Endothelial cell of umbilical vein (primary cell): ENCODE measurements at regions not wholly inside any gene's neighbourhood (a gene's known extent, or its start where the extent isn't known, plus 50 kb on each side); places are given as distances from the start of the nearest gene placed in this dataset.

Source experiments
- BruUV-seq: library from RNA; stranded (reverse); fragments of 400-500 nt; replicated peaks from 2 replicates; lab custom pipeline; 2021; lab: Mats Ljungman, UMichigan
- CTCF ChIA-PET: fragments of 300-600, 350-600 bp; sonication (Branson Sonifier 250); formaldehyde crosslinking; loops from one replicate; lab custom pipeline; 2021; ENCODE audit warnings: antibody characterized with exemption, inconsistent platforms; lab: Charles Lee
- POLR2A ChIA-PET: fragments of 300-600, 350-600 bp; sonication (Branson Sonifier 250); formaldehyde crosslinking; loops from one replicate; lab custom pipeline; 2021; ENCODE audit warnings: antibody characterized with exemption, inconsistent platforms; lab: Charles Lee
- DNase-seq: peaks from one replicate; pipeline ENCODE4 v3.0.0-alpha.2; 2011; ENCODE audit warnings: low read depth, low spot score
- FAIRE-seq: peaks from 2 replicates; lab custom pipeline; 2011; peaks lifted over from hg19 to GRCh38; lab: Jason Lieb, UNC
- H2AFZ ChIP-seq: 2 replicates; pipeline ENCODE4 v1.6.0; 2012; ENCODE audit warnings: low read depth, low read length, control low read depth, inconsistent platforms
- H3K27ac ChIP-seq: 2 replicates; pipeline ENCODE4 v1.5.1; 2011; ENCODE audit warnings: low read depth, mild to moderate bottlenecking, control low read depth, low read length, moderate library complexity; ENCODE audit not compliant: insufficient read depth
- H3K27me3 ChIP-seq, 2 experiments: 2 replicates each; pipeline versions ENCODE4 v1.6.0 to v1.6.1; 2011; ENCODE audit warnings: low read length in 2 of 2, mixed read lengths in 1 of 2; ENCODE audit not compliant: control insufficient read depth in 2 of 2, insufficient read depth in 2 of 2
- H3K36me3 ChIP-seq, 2 experiments: 2 replicates in 1 of 2; 3 replicates in 1 of 2; pipeline ENCODE4 v1.5.1; 2011; ENCODE audit warnings: low read length in 2 of 2, mild to moderate bottlenecking in 1 of 2, moderate library complexity in 1 of 2; ENCODE audit not compliant: control insufficient read depth in 2 of 2, insufficient read depth in 2 of 2; ENCODE audit errors: extremely low read depth in 1 of 2
- H3K4me1 ChIP-seq: 3 replicates; pipeline ENCODE4 v1.5.1; 2011; ENCODE audit warnings: mild to moderate bottlenecking, low read length; ENCODE audit not compliant: control insufficient read depth, insufficient read depth; ENCODE audit errors: extremely low read depth
- H3K4me2 ChIP-seq: 2 replicates; pipeline ENCODE4 v1.6.1; 2011; ENCODE audit warnings: low read length, control low read depth, mixed read lengths; ENCODE audit not compliant: insufficient read depth
- H3K4me3 ChIP-seq, 3 experiments: fragments of 200-600 bp in 1 of 3; sonication (generic), shearing (Covaris generic) in 1 of 3; replicated peaks in 1 of 3; 2 replicates each; pipeline ENCODE4 v1.5.1; 2011 to 2016; ENCODE audit warnings: control low read depth in 3 of 3, low read length in 3 of 3, mild to moderate bottlenecking in 2 of 3, inconsistent platforms in 1 of 3, low read depth in 1 of 3, moderate library complexity in 1 of 3; ENCODE audit not compliant: insufficient read depth in 1 of 3
- H3K79me2 ChIP-seq: 2 replicates; pipeline ENCODE4 v1.6.0; 2012; ENCODE audit warnings: low read length, inconsistent platforms; ENCODE audit not compliant: control insufficient read depth, insufficient read depth
- H3K9ac ChIP-seq: replicated peaks from 2 replicates; pipeline ENCODE3; 2011; ENCODE audit warnings: low read length, control low read depth; ENCODE audit not compliant: insufficient read depth; ENCODE audit errors: extremely low read depth
- H3K9me1 ChIP-seq: replicated peaks from 3 replicates; pipeline ENCODE4 v1.6.0; 2011; ENCODE audit warnings: mild to moderate bottlenecking, low read length; ENCODE audit not compliant: control insufficient read depth, insufficient read depth; ENCODE audit errors: extremely low read depth
- H3K9me3 ChIP-seq: replicated peaks from 2 replicates; pipeline ENCODE4 v1.5.1; 2012; ENCODE audit warnings: low read length, inconsistent platforms; ENCODE audit not compliant: control insufficient read depth, insufficient read depth
- H4K20me1 ChIP-seq: replicated peaks from 2 replicates; pipeline ENCODE3; 2011; ENCODE audit warnings: mild to moderate bottlenecking, low read length; ENCODE audit not compliant: control insufficient read depth, insufficient read depth; ENCODE audit errors: extremely low read depth
- CTCF ChIP-seq, 2 donors: IDR thresholded peaks; 1 replicate in 1 of 2; 2 replicates in 1 of 2; pipeline ENCODE4 v1.5.1; 2011; ENCODE audit warnings: low read length in 2 of 2, mild to moderate bottlenecking in 2 of 2, moderate library complexity in 2 of 2, control low read depth in 1 of 2, inconsistent platforms in 1 of 2, low read depth in 1 of 2; ENCODE audit not compliant: insufficient read depth in 1 of 2; ENCODE audit errors: extremely low read depth in 1 of 2
- EZH2 ChIP-seq: IDR thresholded peaks from 2 replicates; pipeline ENCODE4 v1.6.1; 2012; ENCODE audit warnings: borderline replicate concordance, low read depth, mild to moderate bottlenecking, moderate library complexity, low read length, inconsistent platforms; ENCODE audit not compliant: severe bottlenecking
- FOS ChIP-seq: IDR thresholded peaks from 2 replicates; pipeline ENCODE4 v1.6.1; 2011; ENCODE audit warnings: mild to moderate bottlenecking, low read length, moderate library complexity, borderline replicate concordance; ENCODE audit not compliant: insufficient read depth
- GATA2 ChIP-seq: IDR thresholded peaks from 2 replicates; pipeline ENCODE4 v1.7.0; 2011; ENCODE audit warnings: low read depth, mild to moderate bottlenecking, moderate library complexity, mixed read lengths, low read length; ENCODE audit not compliant: insufficient read length, insufficient read depth
- JUN ChIP-seq: IDR thresholded peaks from 2 replicates; pipeline ENCODE4 v1.6.1; 2011; ENCODE audit warnings: borderline replicate concordance, low read depth; ENCODE audit not compliant: insufficient read length, insufficient read depth
- MAX ChIP-seq: IDR thresholded peaks from 2 replicates; pipeline ENCODE4 v1.6.1; 2011; ENCODE audit not compliant: insufficient read depth, insufficient read length
- MYC ChIP-seq: IDR thresholded peaks from one replicate; pipeline ENCODE4 v1.6.1; 2011; ENCODE audit warnings: mild to moderate bottlenecking, low read depth, low read length
- POLR2A ChIP-seq: IDR thresholded peaks from 2 replicates; pipeline ENCODE4 v1.6.1; 2012; ENCODE audit warnings: low read depth, mild to moderate bottlenecking, control low read depth, low read length
- dilution Hi-C: fragments of 300-500 bp; cut with MboI; formaldehyde crosslinking; loops from one replicate; pipeline ENCODE4 v1.15.0; 2019; ENCODE audit warnings: low sequenced_read_pairs; ENCODE audit not compliant: extremely low pct_ligation_motif_present
- intact Hi-C: fragments of 100-400 bp; cut with micrococcal nuclease; formaldehyde crosslinking; loops from one replicate; pipeline ENCODE4 v1.10.0; 2022

- Histone ChIP-seq H2AFZ (no peak overlapping the region), H3K36me3 (no peaks in the 10 kb centered on the region), H3K4me2 (no peak overlapping the region), H3K4me1 (no peaks in the 10 kb centered on the region), H3K9ac (no peak overlapping the region), H4K20me1 (no peaks in the 10 kb centered on the region), H3K27ac (no peak overlapping the region), H3K4me3 (no peak overlapping the region), H3K27me3 (no peaks in the 10 kb centered on the region), H3K79me2 (no peaks in the 10 kb centered on the region), H3K9me3 (no peaks in the 10 kb centered on the region), H3K9me1 (no peaks in the 10 kb centered on the region)
- DNase-seq (no peak), FAIRE-seq (no peak)
- ChIA-PET POLR2A (no interaction called here), CTCF (no interaction called here)
- TF ChIP-seq FOS: no peak
- intact Hi-C loops: no loop called here
- dilution Hi-C loops: no loop called here
- no TSS peak for BruUV-seq
Measured at GRCh38 chr4:189498457-189498856, 442.2 kb upstream of the FRG1 start.

GRCh38 chr4:189499696-189500095 lies 441.0 kb upstream of the FRG1 start:
- H3K4me3 ChIP-seq: no peak overlapping the region
- H4K20me1 ChIP-seq: no peaks in the 10 kb centered on the region
- BruUV-seq: no TSS peak
- TF ChIP-seq JUN (no peak), MAX (no peak), EZH2 (no peak), FOS (no peak), POLR2A (no peak), MYC (no peak), CTCF (IDR thresholded peaks at IDR 0.05; ENCODE audit: extremely low read depth in 1 of 2, insufficient read depth in 1 of 2, low read depth in 1 of 2, low read length in 2 of 2) (no peak), GATA2 (no peak)
- dilution Hi-C loops (no loop called here), intact Hi-C loops (no loop called here)
- FAIRE-seq: no peak
- no peaks in the 10 kb centered on the region for H3K27me3 ChIP-seq
- H3K9me3 ChIP-seq: no peaks in the 10 kb centered on the region
- DNase-seq: no peak
- H3K9ac ChIP-seq: no peak overlapping the region
- H2AFZ ChIP-seq: no peak overlapping the region
- H3K27ac ChIP-seq: no peak overlapping the region
- CTCF ChIA-PET: no interaction called here
- no peaks in the 10 kb centered on the region for H3K9me1 ChIP-seq
- no peaks in the 10 kb centered on the region for H3K4me1 ChIP-seq
- H3K4me2 ChIP-seq: no peak overlapping the region
- H3K79me2 ChIP-seq: no peaks in the 10 kb centered on the region
- POLR2A ChIA-PET: no interaction called here
- no peaks in the 10 kb centered on the region for H3K36me3 ChIP-seq
